Vagina (tissue), 2 donors: ENCODE measurements at regions not wholly inside any gene's neighbourhood (a gene's known extent, or its start where the extent isn't known, plus 50 kb on each side); places are given as distances from the start of the nearest gene placed in this dataset.

Experiments used
- POLR2A ChIP-seq, 2 donors: fragments of 450-650 bp; IDR thresholded peaks; one replicate each; pipeline ENCODE4 v1.6.1; 2017; ENCODE audit warnings: antibody characterized with exemption in 2 of 2, mild to moderate bottlenecking in 2 of 2, moderate library complexity in 2 of 2
- POLR2AphosphoS5 ChIP-seq, 2 donors: sonication (generic); formaldehyde crosslinking; IDR thresholded peaks; one replicate each; pipeline ENCODE4 v1.9.0; 2017; ENCODE audit warnings: antibody characterized with exemption in 2 of 2, mild to moderate bottlenecking in 2 of 2, low read depth in 1 of 2; ENCODE audit not compliant: insufficient read depth in 1 of 2
- TF ChIP-seq, protein P1 (sequence below), 3 experiments: fragments of 450-650 bp in 2 of 3; fragments of 200-600 bp in 1 of 3; sonication (generic) in 1 of 3; IDR thresholded peaks; one replicate each; pipeline ENCODE4 v1.5.1; 2017 to 2019; ENCODE audit warnings: antibody characterized with exemption in 3 of 3, mild to moderate bottlenecking in 2 of 3, moderate library complexity in 2 of 3

DNA sequence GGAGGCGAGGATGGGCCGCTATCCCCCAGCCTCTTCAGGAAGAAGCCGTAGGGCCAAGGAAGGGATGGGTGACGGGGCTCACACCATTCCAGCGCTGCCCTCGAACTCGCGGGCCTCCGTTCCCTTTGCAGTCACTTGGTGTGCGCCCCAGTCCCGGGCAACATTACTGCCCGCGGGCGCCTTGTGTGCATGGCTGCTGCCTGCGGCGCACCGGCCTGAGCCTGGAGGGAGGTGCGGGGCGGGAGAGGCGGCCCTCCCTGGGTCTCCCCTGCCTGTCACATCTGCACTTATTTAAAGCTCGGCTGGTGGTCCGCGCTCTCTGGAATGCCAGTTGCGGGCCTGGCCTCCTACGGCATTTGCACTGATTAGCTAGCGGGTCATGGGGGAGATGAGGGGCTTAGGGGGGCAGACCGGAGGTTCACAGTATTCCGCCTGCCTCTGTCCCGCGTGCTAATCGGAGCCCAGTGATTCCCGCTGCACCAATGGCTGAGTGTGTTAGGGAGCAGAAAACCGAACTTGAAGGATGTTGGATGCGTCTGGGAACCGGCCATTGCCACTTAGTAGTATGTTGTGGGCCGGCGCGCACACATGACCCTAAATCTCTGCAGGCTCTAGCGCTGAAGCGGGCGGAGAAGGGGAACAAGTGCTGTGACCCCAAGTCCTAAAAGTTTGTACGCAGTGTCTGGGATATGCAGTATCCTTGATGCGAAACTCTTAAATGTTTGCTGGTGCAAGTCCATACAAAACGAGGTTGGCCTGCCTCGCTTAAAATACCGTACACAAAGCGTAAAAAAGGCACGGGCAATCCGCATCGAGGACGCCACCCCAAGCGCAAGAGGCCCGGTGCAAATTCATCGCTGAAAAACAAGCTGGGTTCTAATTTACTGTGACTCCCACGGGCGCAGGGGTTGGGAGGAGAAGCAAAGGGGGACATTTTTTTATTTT, 161.2 kb upstream of the SIX2 start:
- TF ChIP-seq, protein P1, sequence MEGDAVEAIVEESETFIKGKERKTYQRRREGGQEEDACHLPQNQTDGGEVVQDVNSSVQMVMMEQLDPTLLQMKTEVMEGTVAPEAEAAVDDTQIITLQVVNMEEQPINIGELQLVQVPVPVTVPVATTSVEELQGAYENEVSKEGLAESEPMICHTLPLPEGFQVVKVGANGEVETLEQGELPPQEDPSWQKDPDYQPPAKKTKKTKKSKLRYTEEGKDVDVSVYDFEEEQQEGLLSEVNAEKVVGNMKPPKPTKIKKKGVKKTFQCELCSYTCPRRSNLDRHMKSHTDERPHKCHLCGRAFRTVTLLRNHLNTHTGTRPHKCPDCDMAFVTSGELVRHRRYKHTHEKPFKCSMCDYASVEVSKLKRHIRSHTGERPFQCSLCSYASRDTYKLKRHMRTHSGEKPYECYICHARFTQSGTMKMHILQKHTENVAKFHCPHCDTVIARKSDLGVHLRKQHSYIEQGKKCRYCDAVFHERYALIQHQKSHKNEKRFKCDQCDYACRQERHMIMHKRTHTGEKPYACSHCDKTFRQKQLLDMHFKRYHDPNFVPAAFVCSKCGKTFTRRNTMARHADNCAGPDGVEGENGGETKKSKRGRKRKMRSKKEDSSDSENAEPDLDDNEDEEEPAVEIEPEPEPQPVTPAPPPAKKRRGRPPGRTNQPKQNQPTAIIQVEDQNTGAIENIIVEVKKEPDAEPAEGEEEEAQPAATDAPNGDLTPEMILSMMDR (IDR thresholded peaks at IDR 0.05): no peak
- TF ChIP-seq POLR2A (IDR thresholded peaks at IDR 0.05): no peak
- TF ChIP-seq POLR2AphosphoS5 (IDR thresholded peaks at IDR 0.05; ENCODE audit: insufficient read depth in 1 of 2, low read depth in 1 of 2): no peak
